SK-N-SH treated with all-trans-retinoic acid at 6 μM for 48 hours (cell line): ENCODE measurements at regions not wholly inside any gene's neighbourhood (a gene's known extent, or its start where the extent isn't known, plus 50 kb on each side); places are given as distances from the start of the nearest gene placed in this dataset.

Source experiments
- ARNTL ChIP-seq: fragments of 450-650 bp; formaldehyde crosslinking; IDR thresholded peaks from 2 replicates; pipeline ENCODE4 v1.5.0; 2020; ENCODE audit warnings: low read depth, mild to moderate bottlenecking, moderate library complexity, borderline replicate concordance
- CSDC2 ChIP-seq: fragments of 250-450 bp; sonication (Bioruptor Pico); IDR thresholded peaks from 2 replicates; pipeline ENCODE4 v1.5.0; 2020; ENCODE audit warnings: mild to moderate bottlenecking, moderate library complexity
- ISL1 ChIP-seq: fragments of 250-450 bp; sonication (Bioruptor Pico); IDR thresholded peaks from 2 replicates; pipeline ENCODE4 v2.1.2; 2022; ENCODE audit warnings: mild to moderate bottlenecking, moderate library complexity
- PPARA ChIP-seq: fragments of 250-450 bp; sonication (Bioruptor Pico); IDR thresholded peaks from 2 replicates; pipeline ENCODE4 v1.5.0; 2020; ENCODE audit warnings: mild to moderate bottlenecking, borderline replicate concordance
- ZFP3 ChIP-seq: fragments of 250-450 bp; sonication (Bioruptor Pico); IDR thresholded peaks from 2 replicates; pipeline ENCODE4 v1.5.0; 2020; ENCODE audit warnings: mild to moderate bottlenecking, moderate library complexity
- ZFP30 ChIP-seq: fragments of 450-650 bp; formaldehyde crosslinking; IDR thresholded peaks from 2 replicates; pipeline ENCODE4 v1.5.0; 2022; ENCODE audit warnings: mild to moderate bottlenecking, moderate library complexity
- ZNF8 ChIP-seq: fragments of 450-650 bp; formaldehyde crosslinking; IDR thresholded peaks from 2 replicates; pipeline ENCODE4 v1.5.0; 2020; ENCODE audit warnings: mild to moderate bottlenecking, moderate library complexity
- TF ChIP-seq, protein P1 (sequence below): fragments of 250-450 bp; sonication (Bioruptor Pico); IDR thresholded peaks from 2 replicates; pipeline ENCODE4 v1.8.0; 2020; ENCODE audit warnings: mild to moderate bottlenecking, moderate library complexity, borderline replicate concordance

DNA sequence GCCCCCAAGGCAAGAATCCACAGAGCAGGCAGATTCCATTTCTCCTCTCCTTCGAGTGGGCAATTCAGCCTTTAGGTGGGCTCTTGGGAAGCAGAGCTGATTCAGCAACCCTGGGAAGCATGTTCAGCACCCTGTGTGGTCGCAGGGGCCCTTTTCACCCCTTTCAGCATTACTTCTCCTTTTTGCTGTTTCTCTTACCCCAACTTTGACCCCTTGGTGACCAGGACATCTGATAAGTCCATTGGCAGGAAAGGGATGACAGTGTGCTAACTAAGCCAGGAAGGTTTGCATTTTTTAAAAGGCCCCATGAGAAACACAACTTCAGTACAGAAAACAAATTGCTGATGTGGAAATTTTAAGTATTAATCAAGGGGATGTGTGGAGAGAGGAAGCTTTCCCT is 283.7 kb upstream of the NRP1 start:
- TF ChIP-seq ISL1 (CRISPR knock-in tag) (no peak), ARNTL (no peak), ZFP30 (no peak), CSDC2 (no peak), ZFP3 (CRISPR knock-in tag) (no peak), PPARA (CRISPR knock-in tag) (no peak), ZNF8 (CRISPR knock-in tag) (no peak)
- TF ChIP-seq, protein P1, sequence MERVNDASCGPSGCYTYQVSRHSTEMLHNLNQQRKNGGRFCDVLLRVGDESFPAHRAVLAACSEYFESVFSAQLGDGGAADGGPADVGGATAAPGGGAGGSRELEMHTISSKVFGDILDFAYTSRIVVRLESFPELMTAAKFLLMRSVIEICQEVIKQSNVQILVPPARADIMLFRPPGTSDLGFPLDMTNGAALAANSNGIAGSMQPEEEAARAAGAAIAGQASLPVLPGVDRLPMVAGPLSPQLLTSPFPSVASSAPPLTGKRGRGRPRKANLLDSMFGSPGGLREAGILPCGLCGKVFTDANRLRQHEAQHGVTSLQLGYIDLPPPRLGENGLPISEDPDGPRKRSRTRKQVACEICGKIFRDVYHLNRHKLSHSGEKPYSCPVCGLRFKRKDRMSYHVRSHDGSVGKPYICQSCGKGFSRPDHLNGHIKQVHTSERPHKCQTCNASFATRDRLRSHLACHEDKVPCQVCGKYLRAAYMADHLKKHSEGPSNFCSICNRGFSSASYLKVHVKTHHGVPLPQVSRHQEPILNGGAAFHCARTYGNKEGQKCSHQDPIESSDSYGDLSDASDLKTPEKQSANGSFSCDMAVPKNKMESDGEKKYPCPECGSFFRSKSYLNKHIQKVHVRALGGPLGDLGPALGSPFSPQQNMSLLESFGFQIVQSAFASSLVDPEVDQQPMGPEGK = no peak
